Neural cell (in vitro differentiated cells): ENCODE measurements at regions not wholly inside any gene's neighbourhood (a gene's known extent, or its start where the extent isn't known, plus 50 kb on each side); places are given as distances from the start of the nearest gene placed in this dataset.

Experiments used
- CTCF ChIP-seq: fragments of 450-650 bp; IDR thresholded peaks from 2 replicates; pipeline ENCODE4 v1.5.1; 2014; ENCODE audit warnings: antibody characterized with exemption, mild to moderate bottlenecking, moderate library complexity; ENCODE audit not compliant: poor library complexity, severe bottlenecking
- EP300 ChIP-seq: fragments of 450-650 bp; conservative IDR thresholded peaks from 2 replicates; pipeline ENCODE4 v1.6.1; 2014; ENCODE audit warnings: antibody characterized with exemption, mild to moderate bottlenecking, moderate library complexity; ENCODE audit not compliant: poor library complexity, severe bottlenecking
- POLR2AphosphoS5 ChIP-seq: IDR thresholded peaks from 2 replicates; pipeline ENCODE4 v1.6.1; 2012
- TAF1 ChIP-seq: IDR thresholded peaks from 2 replicates; pipeline ENCODE4 v1.6.1; 2012; ENCODE audit warnings: low read depth

- TF ChIP-seq CTCF (no peak), POLR2AphosphoS5 (no peak), EP300 (no peak), TAF1 (no peak)
Observed at GRCh38 chr14:62558451-62558850, 486.8 kb downstream of the KCNH5 start.
